ENCODE measurements at regions not wholly inside any gene's neighbourhood (a gene's known extent, or its start where the extent isn't known, plus 50 kb on each side); places are given as distances from the start of the nearest gene placed in this dataset.

DNA sequence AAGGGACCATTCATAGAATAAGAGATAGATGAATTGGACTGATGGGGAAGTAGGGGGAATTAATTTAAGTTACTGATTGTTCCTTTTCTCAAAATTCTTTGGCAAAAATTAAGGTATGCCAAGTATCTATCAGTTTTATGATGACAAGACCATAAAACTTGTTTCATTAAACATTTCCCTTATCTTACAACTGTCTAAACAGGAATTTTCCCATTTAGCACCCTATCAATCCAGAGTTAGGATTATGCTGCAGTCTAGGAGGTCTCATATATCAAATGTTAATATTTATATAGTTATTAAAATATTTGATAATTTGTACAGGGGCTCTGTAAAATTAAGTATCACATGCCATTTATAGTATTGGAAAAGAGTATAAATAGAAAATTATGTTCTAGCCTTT lies 51.5 kb upstream of the ARID1B start:
- DNase-seq, result no peak

DNA sequence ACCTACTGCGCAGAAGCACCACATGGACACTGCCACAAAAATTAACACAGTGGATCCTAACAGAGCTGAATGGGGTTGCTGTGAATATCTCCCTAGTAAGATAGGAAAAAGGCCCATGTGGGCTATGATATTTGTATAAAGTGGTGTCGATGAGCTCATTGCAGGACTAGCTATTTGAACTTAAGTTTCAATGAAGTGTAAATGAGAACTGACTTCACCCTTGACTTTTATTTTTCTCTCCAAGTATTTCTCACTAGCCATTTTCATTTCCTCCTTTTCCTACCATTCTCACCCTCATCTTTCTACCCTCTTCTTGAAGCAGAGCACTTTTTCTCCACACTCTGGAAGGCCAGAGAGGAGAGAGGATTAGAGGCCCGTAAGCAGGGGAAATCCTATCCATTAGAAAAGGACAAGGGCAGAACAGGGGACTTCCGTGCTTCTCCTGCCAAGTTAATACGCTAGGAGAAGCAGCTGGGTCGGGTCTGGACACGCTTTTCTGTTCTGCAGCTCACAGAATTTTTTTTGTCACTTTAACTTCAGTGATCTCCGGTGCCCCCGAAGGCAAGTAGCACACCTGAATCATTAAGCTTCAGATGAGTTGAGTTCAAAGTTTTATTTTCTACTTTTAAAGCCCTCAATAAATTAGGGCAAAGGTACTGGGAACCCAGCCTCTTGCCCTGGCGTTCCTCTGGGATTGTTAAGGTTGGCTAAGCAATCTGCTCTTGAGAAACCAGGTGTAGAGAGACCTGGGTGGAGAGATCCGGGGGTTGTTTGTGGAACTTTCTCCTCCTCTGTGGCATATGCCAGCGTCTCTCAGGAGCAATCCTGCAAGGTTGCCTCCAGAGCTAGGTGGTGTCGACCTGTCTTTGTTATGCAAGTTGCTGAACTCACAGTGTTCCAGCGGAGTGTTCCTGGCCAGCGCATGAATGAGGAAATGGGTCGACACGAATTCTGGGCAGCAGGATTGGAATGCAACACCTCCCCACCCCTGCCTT lies 56.2 kb upstream of the ARID1B start:
- no peak for DNase-seq

- DNase-seq, result peak; percentile 71 to 74
These were observed 57.2 kb upstream of the ARID1B start for GRCh38 chr6:156719720-156720563.

- no peak for DNase-seq
These were observed 57.8 kb upstream of the ARID1B start for GRCh38 chr6:156719395-156719719.

- no peak for DNase-seq
These were observed 58.4 kb upstream of the ARID1B start for GRCh38 chr6:156718647-156719394.

GRCh38 chr6:156717542-156717941 lies 59.6 kb upstream of the ARID1B start:
- no peak for DNase-seq

- DNase-seq, result no peak
These were observed 61.3 kb upstream of the ARID1B start for GRCh38 chr6:156715839-156716238.

- no peak for DNase-seq
These were observed 63.6 kb upstream of the ARID1B start for GRCh38 chr6:156713548-156713947.

DNA sequence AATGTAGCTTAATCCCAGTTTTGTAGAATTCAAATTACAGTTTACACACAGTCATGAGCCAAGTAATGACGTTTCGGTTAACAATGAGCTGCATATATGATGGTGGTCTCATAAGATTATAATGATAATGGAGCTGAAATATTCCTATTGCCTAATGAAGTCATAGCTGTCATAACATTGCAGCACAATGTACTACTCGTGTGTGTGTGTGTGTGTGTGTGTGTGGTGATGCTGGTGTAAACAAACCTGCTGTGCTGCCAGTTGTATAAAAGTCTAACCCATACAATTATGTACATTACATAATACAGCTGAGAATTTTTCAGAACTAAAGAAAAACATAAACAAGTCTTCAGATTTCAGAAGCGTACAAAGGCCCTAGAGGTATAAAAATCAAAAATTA lies 66.7 kb upstream of the ARID1B start:
- DNase-seq, result no peak

DNA sequence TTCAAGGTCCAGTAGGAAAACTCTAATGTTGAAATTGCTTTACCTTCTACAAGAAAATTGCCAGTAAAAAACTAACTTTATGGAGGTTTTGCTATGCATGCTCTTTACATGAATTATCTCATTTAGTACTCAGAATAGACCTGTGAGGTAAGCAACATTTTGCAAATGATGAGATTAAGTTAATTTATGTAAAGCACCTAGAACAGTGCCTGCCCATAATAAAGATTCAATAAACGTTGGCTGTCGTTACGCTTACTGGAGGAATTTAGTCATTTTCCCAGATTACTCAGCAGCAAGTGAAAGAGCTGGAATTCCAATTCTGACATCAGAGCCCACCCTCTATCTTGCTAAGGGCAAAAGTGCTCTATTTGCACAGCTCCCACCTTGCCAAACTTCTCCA lies 69.4 kb upstream of the ARID1B start:
- no peak for DNase-seq

GRCh38 chr6:156703719-156704118 lies 73.5 kb upstream of the ARID1B start:
- DNase-seq, result no peak

- no peak for DNase-seq
These were observed 75.2 kb upstream of the ARID1B start for GRCh38 chr6:156701966-156702365.

GRCh38 chr6:156700440-156701057 lies 76.6 kb upstream of the ARID1B start:
- no peak for DNase-seq

DNA sequence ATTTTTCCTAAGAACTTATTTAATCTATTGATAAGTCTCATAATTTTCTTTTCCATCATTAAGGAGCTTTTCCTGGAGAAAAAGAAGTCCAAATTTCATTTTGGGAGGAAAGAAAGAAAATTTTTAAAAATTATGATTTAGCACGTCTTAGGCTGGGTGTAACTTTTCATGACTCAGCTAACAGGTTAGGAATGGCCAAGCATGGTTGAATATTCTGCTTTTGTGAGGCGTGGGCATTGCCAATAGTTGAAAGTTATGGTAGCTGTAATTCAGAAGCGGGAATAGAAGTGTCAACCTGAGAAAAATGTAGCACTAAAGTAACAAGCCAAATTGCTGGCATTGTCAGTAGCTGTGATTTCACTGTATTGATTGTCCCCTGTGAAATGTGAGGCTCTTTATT lies 77.2 kb upstream of the ARID1B start:
- DNase-seq, result no peak

GRCh38 chr6:156699017-156699421 lies 78.2 kb upstream of the ARID1B start:
- DNase-seq, result no peak

GRCh38 chr6:156698239-156699016 lies 78.8 kb upstream of the ARID1B start:
- peak in 1 of 2 donors; percentile 52 for DNase-seq

GRCh38 chr6:156697225-156697830 lies 79.8 kb upstream of the ARID1B start:
- DNase-seq, result peak in 1 of 2 donors; percentile 5

DNA sequence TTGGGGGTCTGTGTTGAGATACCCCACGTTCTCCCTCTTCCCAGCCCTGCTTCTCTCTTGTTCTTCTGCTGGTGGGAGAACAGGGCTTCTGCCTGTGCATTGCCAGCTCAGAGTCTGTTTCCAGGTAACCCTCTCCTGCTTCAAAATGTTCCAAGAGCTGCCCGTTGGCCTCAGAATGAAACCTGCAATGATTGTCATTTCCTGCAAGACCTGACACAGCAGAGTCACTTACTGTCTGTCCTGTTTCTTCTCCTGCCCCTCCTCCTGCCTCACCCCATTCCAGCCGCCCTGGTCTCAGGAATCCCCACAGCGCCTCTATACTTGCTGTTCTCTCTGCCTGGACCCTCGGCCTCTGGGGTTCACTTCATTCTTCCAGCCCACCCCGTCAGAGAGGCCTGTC lies 81.4 kb upstream of the ARID1B start:
- no peak for DNase-seq

GRCh38 chr6:156694679-156695078 lies 82.5 kb upstream of the ARID1B start:
- no peak for DNase-seq

GRCh38 chr6:156691018-156691417 lies 86.2 kb upstream of the ARID1B start:
- no peak for DNase-seq

- DNase-seq, result no peak
These were observed 87.5 kb upstream of the ARID1B start for GRCh38 chr6:156689656-156690055.

- DNase-seq, result no peak
These were observed 88.6 kb upstream of the ARID1B start for GRCh38 chr6:156688620-156688971.

All from CD4-positive, alpha-beta T cell treated with Interferon alpha-2 for 1 hour (primary cell).